ENCODE measurements at regions not wholly inside any gene's neighbourhood (a gene's known extent, or its start where the extent isn't known, plus 50 kb on each side); places are given as distances from the start of the nearest gene placed in this dataset.

- intact Hi-C loops (cut with micrococcal nuclease), result no loop called here
- TF ChIP-seq EZH2phosphoT487 (IDR thresholded peaks at IDR 0.05; ENCODE audit: borderline replicate concordance, low read length) (no peak), CTCF (conservative IDR thresholded peaks at IDR 0.05; ENCODE audit: low read depth, low read length) (no peak), EZH2 (IDR thresholded peaks at IDR 0.05; ENCODE audit: low read length, unreplicated experiment) (no peak)
- DNase-seq, result no peak
- no peaks in the 10 kb centered on the region for H3K27me3 ChIP-seq (ENCODE audit: low read length)
- no peak overlapping the region for H3K4me2 ChIP-seq (ENCODE audit: low read length)
- no peaks in the 10 kb centered on the region for H3K9me2 ChIP-seq (replicated peaks; ENCODE audit: low read length)
- H4K20me1 ChIP-seq (ENCODE audit: low read length), result no peaks in the 10 kb centered on the region
- H3K27ac ChIP-seq (ENCODE audit: low read length), result no peak overlapping the region
- H3K79me2 ChIP-seq (ENCODE audit: low read length), result no peaks in the 10 kb centered on the region
- BruUV-seq (replicated peaks), result no TSS peak
- H3K4me1 ChIP-seq (ENCODE audit: insufficient read depth, low read length), result peaks cover 28% of the 10 kb centered on the region
- ChIA-PET CTCF (no interaction called here), POLR2A (ENCODE audit: unreplicated experiment) (no interaction called here)
- H3F3A ChIP-seq (ENCODE audit: low read length, unreplicated experiment), result no peaks in the 10 kb centered on the region
- H3K36me3 ChIP-seq (ENCODE audit: low read depth, low read length), result no peaks in the 10 kb centered on the region
- no peak overlapping the region for H2AFZ ChIP-seq (ENCODE audit: low read length)
- no peak overlapping the region for H3K9ac ChIP-seq (ENCODE audit: low read length)
- H3K4me3 ChIP-seq (ENCODE audit: low read length), result no peak overlapping the region
- no peak for ATAC-seq
- H3K9me3 ChIP-seq (ENCODE audit: low read length), result no peaks in the 10 kb centered on the region
These were observed 101.4 kb upstream of the PTPN1 start for GRCh38 chr20:50408526-50409364.

GRCh38 chr20:50409495-50409894 lies 100.7 kb upstream of the PTPN1 start:
- intact Hi-C loops (cut with micrococcal nuclease), result no loop called here
- no peaks in the 10 kb centered on the region for H3F3A ChIP-seq (ENCODE audit: low read length, unreplicated experiment)
- H3K36me3 ChIP-seq (ENCODE audit: low read depth, low read length), result no peaks in the 10 kb centered on the region
- no peak for ATAC-seq
- no peaks in the 10 kb centered on the region for H3K9me2 ChIP-seq (replicated peaks; ENCODE audit: low read length)
- no peak for DNase-seq
- no peak overlapping the region for H2AFZ ChIP-seq (ENCODE audit: low read length)
- POLR2A ChIA-PET (ENCODE audit: unreplicated experiment), result no interaction called here
- TF ChIP-seq EZH2 (IDR thresholded peaks at IDR 0.05; ENCODE audit: low read length, unreplicated experiment), result no peak
- TF ChIP-seq CTCF (conservative IDR thresholded peaks at IDR 0.05; ENCODE audit: low read depth, low read length), result no peak
- TF ChIP-seq EZH2phosphoT487 (IDR thresholded peaks at IDR 0.05; ENCODE audit: borderline replicate concordance, low read length), result no peak
- no peaks in the 10 kb centered on the region for H3K79me2 ChIP-seq (ENCODE audit: low read length)
- no peak overlapping the region for H3K4me2 ChIP-seq (ENCODE audit: low read length)
- CTCF ChIA-PET, result interaction anchor here (0.6 kb wide), 1 partner anchor 47 kb away, joined by 3 read pairs; no protein-coding TSS in a partner anchor
- no peaks in the 10 kb centered on the region for H4K20me1 ChIP-seq (ENCODE audit: low read length)
- H3K9ac ChIP-seq (ENCODE audit: low read length), result no peak overlapping the region
- peaks cover 27% of the 10 kb centered on the region for H3K4me1 ChIP-seq (ENCODE audit: insufficient read depth, low read length)
- no peak overlapping the region for H3K27ac ChIP-seq (ENCODE audit: low read length)
- no peak overlapping the region for H3K4me3 ChIP-seq (ENCODE audit: low read length)
- no peaks in the 10 kb centered on the region for H3K9me3 ChIP-seq (ENCODE audit: low read length)
- no peaks in the 10 kb centered on the region for H3K27me3 ChIP-seq (ENCODE audit: low read length)
- BruUV-seq (replicated peaks), result no TSS peak

- H3K9me3 ChIP-seq (ENCODE audit: low read length), result no peaks in the 10 kb centered on the region
- intact Hi-C loops (cut with micrococcal nuclease), result no loop called here
- DNase-seq (no peak), ATAC-seq (no peak)
- TF ChIP-seq CTCF (conservative IDR thresholded peaks at IDR 0.05; ENCODE audit: low read depth, low read length) (no peak), EZH2 (IDR thresholded peaks at IDR 0.05; ENCODE audit: low read length, unreplicated experiment) (no peak), EZH2phosphoT487 (IDR thresholded peaks at IDR 0.05; ENCODE audit: borderline replicate concordance, low read length) (no peak)
- no peaks in the 10 kb centered on the region for H3K79me2 ChIP-seq (ENCODE audit: low read length)
- no peaks in the 10 kb centered on the region for H3K36me3 ChIP-seq (ENCODE audit: low read depth, low read length)
- ChIA-PET CTCF (no interaction called here), POLR2A (ENCODE audit: unreplicated experiment) (no interaction called here)
- no peak overlapping the region for H3K9ac ChIP-seq (ENCODE audit: low read length)
- BruUV-seq (replicated peaks), result no TSS peak
- no peak overlapping the region for H3K4me3 ChIP-seq (ENCODE audit: low read length)
- no peak overlapping the region for H3K27ac ChIP-seq (ENCODE audit: low read length)
- no peaks in the 10 kb centered on the region for H3F3A ChIP-seq (ENCODE audit: low read length, unreplicated experiment)
- peaks cover 36% of the 10 kb centered on the region for H3K4me1 ChIP-seq (ENCODE audit: insufficient read depth, low read length)
- H3K4me2 ChIP-seq (ENCODE audit: low read length), result no peak overlapping the region
- H4K20me1 ChIP-seq (ENCODE audit: low read length), result no peaks in the 10 kb centered on the region
- no peaks in the 10 kb centered on the region for H3K27me3 ChIP-seq (ENCODE audit: low read length)
- H2AFZ ChIP-seq (ENCODE audit: low read length), result no peak overlapping the region
- no peaks in the 10 kb centered on the region for H3K9me2 ChIP-seq (replicated peaks; ENCODE audit: low read length)
These were observed 99.8 kb upstream of the PTPN1 start for GRCh38 chr20:50410343-50410742.
